ENCODE measurements at regions not wholly inside any gene's neighbourhood (a gene's known extent, or its start where the extent isn't known, plus 50 kb on each side); places are given as distances from the start of the nearest gene placed in this dataset.
"Not testable (repeated sequence)": the region's sequence is repeated elsewhere in the genome, so short reads cannot be mapped to it uniquely, and the experiment has no call there.

DNA sequence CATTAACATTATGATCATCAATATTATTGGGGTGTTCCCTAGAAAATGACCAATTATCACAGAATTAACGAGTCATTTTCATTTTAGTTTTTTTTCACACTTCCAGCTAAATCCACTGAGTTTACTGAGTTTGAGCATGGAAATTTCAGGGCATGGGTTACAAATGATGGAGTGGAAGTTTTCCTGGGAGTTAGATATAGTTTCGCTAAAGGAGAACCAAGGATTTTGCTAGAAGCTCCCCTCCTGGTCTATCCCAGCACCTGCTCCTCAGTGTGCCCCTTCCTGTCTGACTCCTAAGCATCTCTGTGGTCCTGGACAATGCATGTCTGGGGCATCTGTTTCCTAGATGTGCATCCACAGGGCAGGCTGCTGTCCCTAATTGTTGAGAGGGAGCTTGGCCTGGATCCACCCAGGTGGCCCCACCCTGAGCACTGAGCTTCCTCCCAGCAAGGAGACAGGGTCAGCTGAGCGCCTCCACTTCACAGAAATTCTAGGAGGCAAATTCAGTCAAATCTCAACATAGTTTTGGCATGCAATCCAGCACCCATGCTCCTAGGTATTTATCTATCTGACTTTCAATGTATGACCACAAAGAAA lies 102.3 kb upstream of the GOLGA6L6 start:
- Mint-ChIP-seq H3K4me3 (no peak overlapping the region), H3K27ac (no peak overlapping the region), H3K36me3 (no peaks in the 10 kb centered on the region), H3K9me3 (no peaks in the 10 kb centered on the region), H3K4me1 (ENCODE audit: low read depth) (no peaks in the 10 kb centered on the region), H3K27me3 (peaks cover 17% of the 10 kb centered on the region)
- no peak for DNase-seq
- CTCF ChIA-PET, result no interaction called here
- POLR2A ChIA-PET, result no interaction called here
- intact Hi-C loops (cut with micrococcal nuclease), result no loop called here

DNA sequence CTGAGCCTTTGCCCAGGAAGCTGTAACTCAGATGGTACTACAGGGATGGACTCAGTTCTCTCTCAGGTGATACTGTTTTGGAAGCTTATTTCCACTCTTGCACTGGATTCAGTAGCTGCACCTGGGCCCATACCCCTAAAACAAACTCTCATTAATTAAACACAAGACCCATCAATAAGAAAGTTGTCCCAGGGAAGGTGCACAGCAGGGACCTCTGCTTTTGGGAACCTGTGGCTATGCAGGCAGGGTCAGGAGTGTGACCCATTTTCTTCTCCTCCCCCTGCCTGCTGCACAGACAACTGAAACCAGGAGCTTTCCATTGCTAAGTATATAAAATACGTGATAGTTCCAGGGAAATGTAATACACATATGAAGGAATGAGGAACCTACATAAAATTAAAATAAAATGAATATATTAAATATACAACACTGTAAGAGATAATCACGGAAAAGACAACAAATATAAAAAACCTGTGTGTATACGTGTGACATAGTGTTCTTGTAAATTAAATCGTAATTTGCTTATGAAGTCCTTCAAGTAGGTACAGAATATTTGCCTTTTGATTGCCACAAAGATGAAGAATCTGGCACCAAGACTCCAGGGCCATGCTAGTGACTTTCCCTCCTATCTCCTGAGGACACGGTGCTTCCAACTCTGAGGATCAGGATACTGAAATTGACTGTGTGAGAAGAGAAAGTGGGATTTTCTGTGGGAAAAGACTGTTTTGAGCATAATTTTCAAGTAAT lies 101.6 kb upstream of the GOLGA6L6 start:
- H3K4me3 Mint-ChIP-seq, result no peak overlapping the region
- H3K4me1 Mint-ChIP-seq (ENCODE audit: low read depth), result no peaks in the 10 kb centered on the region
- CTCF ChIA-PET, result no interaction called here

GRCh38 chr15:20642054-20642767 lies 100.6 kb upstream of the GOLGA6L6 start:
- no peak for DNase-seq
- H3K27ac Mint-ChIP-seq, result no peak overlapping the region

More for the DNA sequence above, 101.6 kb upstream of the GOLGA6L6 start:
- DNase-seq, result no peak
- intact Hi-C loops (cut with micrococcal nuclease), result no loop called here
- Mint-ChIP-seq H3K27ac (no peak overlapping the region), H3K36me3 (no peaks in the 10 kb centered on the region), H3K27me3 (peaks cover 17% of the 10 kb centered on the region), H3K9me3 (no peaks in the 10 kb centered on the region)
- POLR2A ChIA-PET, result no interaction called here

DNA sequence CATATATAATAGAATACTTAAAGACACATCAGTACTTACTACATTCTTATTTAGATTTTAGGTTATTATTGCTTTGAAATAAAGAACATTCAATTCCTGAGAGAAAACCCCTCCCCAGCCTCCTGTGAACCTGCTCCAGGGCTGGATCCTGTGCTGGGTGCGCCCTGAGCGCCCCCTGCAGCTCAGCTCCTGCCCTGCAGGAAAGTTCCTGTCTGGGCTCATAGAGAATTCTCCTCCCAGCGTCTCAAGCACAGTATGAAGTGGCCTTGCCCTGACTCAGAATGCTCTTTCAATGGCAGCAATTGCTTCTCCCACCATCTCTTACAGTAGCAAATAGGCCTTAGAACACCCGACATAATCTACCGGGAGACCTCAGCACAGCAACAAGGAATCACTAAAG lies 98.8 kb upstream of the GOLGA6L6 start:
- H3K27ac Mint-ChIP-seq; H3K4me1 Mint-ChIP-seq (ENCODE audit: low read depth); H3K36me3 Mint-ChIP-seq; CTCF ChIA-PET; POLR2A ChIA-PET; H3K4me3 Mint-ChIP-seq; intact Hi-C loops (cut with micrococcal nuclease); H3K9me3 Mint-ChIP-seq; DNase-seq: not testable (repeated sequence)
- peaks cover 17% of the 10 kb centered on the region for H3K27me3 Mint-ChIP-seq

More at GRCh38 chr15:20642054-20642767, 100.6 kb upstream of the GOLGA6L6 start:
- peaks cover 17% of the 10 kb centered on the region for H3K27me3 Mint-ChIP-seq
- intact Hi-C loops (cut with micrococcal nuclease), result no loop called here
- no peaks in the 10 kb centered on the region for H3K4me1 Mint-ChIP-seq (ENCODE audit: low read depth)
- H3K36me3 Mint-ChIP-seq, result no peaks in the 10 kb centered on the region
- ChIA-PET POLR2A (no interaction called here), CTCF (no interaction called here)
- no peaks in the 10 kb centered on the region for H3K9me3 Mint-ChIP-seq
- no peak overlapping the region for H3K4me3 Mint-ChIP-seq

DNA sequence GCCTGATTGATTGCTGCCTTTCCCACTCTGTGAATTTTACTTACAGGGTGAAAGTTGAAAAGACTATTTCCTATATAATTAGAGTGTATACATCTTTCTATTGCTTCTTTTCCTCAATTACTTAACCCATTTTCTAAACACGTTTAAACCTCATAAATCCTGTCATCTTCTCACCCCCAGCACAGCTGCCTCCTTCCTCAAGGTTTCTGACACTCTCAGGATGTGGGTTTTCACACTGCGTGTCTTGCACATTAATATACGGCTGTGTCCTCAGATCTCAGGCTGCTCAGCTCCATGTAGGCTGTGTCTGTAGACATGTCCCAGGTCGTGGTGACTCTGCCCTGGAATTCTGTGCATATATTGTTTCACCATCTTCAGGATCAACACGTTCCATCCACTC lies 97.6 kb upstream of the GOLGA6L6 start:
- H3K27me3 Mint-ChIP-seq, result peaks cover 17% of the 10 kb centered on the region
- DNase-seq; H3K9me3 Mint-ChIP-seq; H3K4me1 Mint-ChIP-seq (ENCODE audit: low read depth); H3K27ac Mint-ChIP-seq; CTCF ChIA-PET; POLR2A ChIA-PET; H3K4me3 Mint-ChIP-seq; intact Hi-C loops (cut with micrococcal nuclease); H3K36me3 Mint-ChIP-seq: not testable (repeated sequence)

- POLR2A ChIA-PET; H3K4me3 Mint-ChIP-seq; intact Hi-C loops (cut with micrococcal nuclease); DNase-seq; CTCF ChIA-PET; H3K9me3 Mint-ChIP-seq; H3K36me3 Mint-ChIP-seq; H3K4me1 Mint-ChIP-seq (ENCODE audit: low read depth); H3K27me3 Mint-ChIP-seq; H3K27ac Mint-ChIP-seq: not testable (repeated sequence)
Measured at GRCh38 chr15:20637499-20637898, 95.9 kb upstream of the GOLGA6L6 start.

GRCh38 chr15:20629526-20629925 lies 87.9 kb upstream of the GOLGA6L6 start:
- CTCF ChIA-PET; POLR2A ChIA-PET; H3K27ac Mint-ChIP-seq; H3K4me3 Mint-ChIP-seq; DNase-seq; H3K27me3 Mint-ChIP-seq; H3K4me1 Mint-ChIP-seq (ENCODE audit: low read depth); H3K36me3 Mint-ChIP-seq; intact Hi-C loops (cut with micrococcal nuclease); H3K9me3 Mint-ChIP-seq: not testable (repeated sequence)

DNA sequence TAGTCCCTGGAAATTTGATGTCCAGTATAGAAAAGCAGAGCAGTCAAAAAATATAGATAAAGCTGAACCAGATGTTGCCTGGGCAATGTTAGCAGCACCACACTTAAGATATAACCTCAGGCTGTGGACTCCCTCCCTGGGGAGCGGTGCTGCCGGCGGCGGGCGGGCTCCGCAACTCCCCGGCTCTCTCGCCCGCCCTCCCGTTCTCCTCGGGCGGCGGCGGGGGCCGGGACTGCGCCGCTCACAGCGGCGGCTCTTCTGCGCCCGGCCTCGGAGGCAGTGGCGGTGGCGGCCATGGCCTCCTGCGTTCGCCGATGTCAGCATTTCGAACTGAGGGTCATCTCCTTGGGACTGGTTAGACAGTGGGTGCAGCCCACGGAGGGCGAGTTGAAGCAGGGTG lies 86.9 kb upstream of the GOLGA6L6 start:
- DNase-seq; H3K4me1 Mint-ChIP-seq (ENCODE audit: low read depth); H3K27me3 Mint-ChIP-seq; POLR2A ChIA-PET; H3K4me3 Mint-ChIP-seq; CTCF ChIA-PET; H3K36me3 Mint-ChIP-seq; H3K27ac Mint-ChIP-seq; H3K9me3 Mint-ChIP-seq; intact Hi-C loops (cut with micrococcal nuclease): not testable (repeated sequence)

- POLR2A ChIA-PET; H3K27ac Mint-ChIP-seq; H3K36me3 Mint-ChIP-seq; CTCF ChIA-PET; H3K4me1 Mint-ChIP-seq (ENCODE audit: low read depth); DNase-seq; H3K4me3 Mint-ChIP-seq; intact Hi-C loops (cut with micrococcal nuclease); H3K27me3 Mint-ChIP-seq; H3K9me3 Mint-ChIP-seq: not testable (repeated sequence)
Measured at GRCh38 chr15:20625469-20625868, 83.9 kb upstream of the GOLGA6L6 start.

- intact Hi-C loops (cut with micrococcal nuclease); H3K27me3 Mint-ChIP-seq; H3K9me3 Mint-ChIP-seq; H3K4me1 Mint-ChIP-seq (ENCODE audit: low read depth); CTCF ChIA-PET; H3K4me3 Mint-ChIP-seq; H3K36me3 Mint-ChIP-seq; H3K27ac Mint-ChIP-seq; POLR2A ChIA-PET: not testable (repeated sequence)
- DNase-seq, result peak; percentile 36
Measured at GRCh38 chr15:20624085-20624484, 82.5 kb upstream of the GOLGA6L6 start.

GRCh38 chr15:20622117-20622516 lies 80.5 kb upstream of the GOLGA6L6 start:
- H3K9me3 Mint-ChIP-seq, H3K36me3 Mint-ChIP-seq, CTCF ChIA-PET: not testable (repeated sequence)

DNA sequence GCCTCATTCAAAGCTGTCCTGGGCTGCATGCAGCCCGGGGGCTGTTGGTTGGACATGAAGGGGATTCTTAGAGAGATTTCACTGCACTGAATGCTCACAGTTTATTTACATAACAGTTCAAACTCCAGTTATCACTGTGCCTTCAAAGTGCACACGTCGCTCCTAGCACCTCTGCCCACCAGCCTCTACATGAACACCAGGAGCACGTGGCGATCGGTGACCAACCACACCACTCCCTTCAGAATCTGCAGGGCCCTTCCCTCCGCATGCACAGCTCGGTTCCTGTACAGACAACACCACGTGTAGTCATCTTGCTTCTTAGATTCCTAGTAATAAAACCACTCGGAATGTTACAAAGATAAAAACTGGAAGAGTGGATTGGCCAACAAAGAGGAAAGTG lies 72.9 kb upstream of the GOLGA6L6 start:
- H3K4me1 Mint-ChIP-seq (ENCODE audit: low read depth); H3K36me3 Mint-ChIP-seq; H3K4me3 Mint-ChIP-seq; H3K27ac Mint-ChIP-seq; CTCF ChIA-PET; POLR2A ChIA-PET; H3K27me3 Mint-ChIP-seq; H3K9me3 Mint-ChIP-seq; intact Hi-C loops (cut with micrococcal nuclease); DNase-seq: not testable (repeated sequence)

More at GRCh38 chr15:20622117-20622516, 80.5 kb upstream of the GOLGA6L6 start:
- H3K4me1 Mint-ChIP-seq (ENCODE audit: low read depth); H3K27ac Mint-ChIP-seq; H3K27me3 Mint-ChIP-seq; POLR2A ChIA-PET; DNase-seq; H3K4me3 Mint-ChIP-seq; intact Hi-C loops (cut with micrococcal nuclease): not testable (repeated sequence)

DNA sequence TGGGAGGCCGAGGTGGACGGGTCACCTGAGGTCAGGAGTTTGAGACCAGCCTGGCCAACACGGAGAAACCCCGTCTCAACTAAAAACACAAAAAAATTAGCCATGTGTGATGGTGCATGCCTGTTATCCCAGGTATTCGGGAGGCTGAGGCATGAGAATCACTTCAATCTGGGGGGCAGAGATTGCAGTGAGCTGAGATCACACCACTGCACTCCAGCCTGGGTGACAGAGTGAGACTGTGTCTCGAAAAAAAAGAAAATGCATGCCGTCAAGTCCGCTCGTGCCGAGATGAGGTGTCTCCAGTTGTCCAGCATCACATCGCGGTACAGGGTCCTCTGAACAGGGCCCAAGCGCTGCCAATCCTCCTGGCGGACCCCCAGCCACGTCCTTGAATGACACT lies 71.2 kb upstream of the GOLGA6L6 start:
- H3K4me1 Mint-ChIP-seq (ENCODE audit: low read depth); H3K4me3 Mint-ChIP-seq; H3K27ac Mint-ChIP-seq; CTCF ChIA-PET; POLR2A ChIA-PET; DNase-seq; H3K36me3 Mint-ChIP-seq; intact Hi-C loops (cut with micrococcal nuclease); H3K9me3 Mint-ChIP-seq; H3K27me3 Mint-ChIP-seq: not testable (repeated sequence)
